Right lung (tissue), 2 donors: ENCODE measurements at regions not wholly inside any gene's neighbourhood (a gene's known extent, or its start where the extent isn't known, plus 50 kb on each side); places are given as distances from the start of the nearest gene placed in this dataset.
A peak's percentile ranks its signal among the peaks of the same experiment; 100 is the strongest.

Source experiments
- DNase-seq, 2 donors: peaks; one replicate each; pipeline ENCODE4 v3.0.0-alpha.2; 2013

DNA sequence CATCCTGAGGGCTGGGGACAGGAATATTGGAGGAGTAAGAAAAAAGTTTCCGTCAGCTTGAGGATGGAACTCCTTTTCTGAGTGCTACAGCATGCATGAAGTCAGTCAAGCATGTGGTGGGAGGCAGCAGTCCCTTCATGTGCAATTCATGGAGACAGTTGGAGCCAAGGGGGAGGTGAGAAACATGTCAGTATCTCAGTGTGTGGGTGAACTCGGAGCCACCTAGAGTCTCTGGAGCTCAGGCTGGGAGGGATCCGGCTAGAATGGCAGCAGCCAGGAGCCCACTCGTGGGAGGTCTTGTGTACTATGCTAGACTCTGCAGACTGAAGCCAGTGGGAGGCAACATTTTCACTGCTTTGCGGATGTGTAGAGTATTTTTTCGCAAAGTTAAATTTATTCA is 60.3 kb downstream of the AVPR1A start:
- no peak for DNase-seq

- DNase-seq: no peak
These were observed 64.7 kb downstream of the AVPR1A start for GRCh38 chr12:63086149-63086915.

DNA sequence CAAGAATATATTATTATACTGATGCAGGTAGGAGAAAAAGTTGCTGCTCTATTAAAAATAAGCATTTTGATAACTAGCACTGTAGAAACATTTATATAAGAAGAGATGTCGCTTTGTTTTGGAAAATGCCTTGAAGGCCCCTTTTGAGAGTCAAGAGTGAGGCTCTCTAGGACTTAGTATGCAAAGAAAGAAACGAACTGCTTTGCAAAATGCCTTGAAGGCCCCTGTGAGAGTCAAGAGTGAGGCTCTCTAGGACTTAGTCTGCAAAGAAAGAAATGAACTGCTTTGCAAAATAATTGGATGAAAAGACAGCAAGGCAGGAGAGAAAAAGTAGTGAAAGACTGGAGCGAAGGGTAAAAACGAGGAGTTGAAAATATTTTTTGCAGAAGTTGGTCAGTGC is 65.9 kb downstream of the AVPR1A start:
- DNase-seq: no peak

GRCh38 chr12:63084501-63084900 is 66.5 kb downstream of the AVPR1A start:
- no peak for DNase-seq

- DNase-seq: no peak
These were observed 68.0 kb downstream of the AVPR1A start for GRCh38 chr12:63083046-63083445.

- no peak for DNase-seq
These were observed 71.1 kb downstream of the AVPR1A start for GRCh38 chr12:63079791-63080502.

DNA sequence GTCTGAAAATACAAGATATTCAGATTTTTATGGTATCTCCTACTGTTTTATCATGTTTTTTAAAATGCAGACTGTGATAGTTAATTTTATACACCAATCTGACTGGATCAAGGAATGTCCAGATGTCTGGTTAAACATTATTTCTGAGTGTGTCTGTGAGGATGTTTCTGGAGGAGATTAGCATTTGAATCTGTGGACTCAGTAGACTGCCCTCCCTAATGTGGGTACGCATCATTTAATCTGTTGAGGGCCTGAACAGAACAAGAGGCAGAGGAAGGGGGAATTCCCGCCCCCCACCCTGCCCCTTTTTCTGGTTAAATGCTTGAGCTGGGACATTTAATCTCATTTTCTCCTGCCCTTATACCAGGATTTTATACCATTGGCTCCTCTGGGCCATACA is 72.1 kb downstream of the AVPR1A start:
- no peak for DNase-seq

GRCh38 chr12:63075376-63076060 is 75.5 kb downstream of the AVPR1A start:
- no peak for DNase-seq

- no peak for DNase-seq
These were observed 80.3 kb downstream of the AVPR1A start for GRCh38 chr12:63070709-63071108.

DNA sequence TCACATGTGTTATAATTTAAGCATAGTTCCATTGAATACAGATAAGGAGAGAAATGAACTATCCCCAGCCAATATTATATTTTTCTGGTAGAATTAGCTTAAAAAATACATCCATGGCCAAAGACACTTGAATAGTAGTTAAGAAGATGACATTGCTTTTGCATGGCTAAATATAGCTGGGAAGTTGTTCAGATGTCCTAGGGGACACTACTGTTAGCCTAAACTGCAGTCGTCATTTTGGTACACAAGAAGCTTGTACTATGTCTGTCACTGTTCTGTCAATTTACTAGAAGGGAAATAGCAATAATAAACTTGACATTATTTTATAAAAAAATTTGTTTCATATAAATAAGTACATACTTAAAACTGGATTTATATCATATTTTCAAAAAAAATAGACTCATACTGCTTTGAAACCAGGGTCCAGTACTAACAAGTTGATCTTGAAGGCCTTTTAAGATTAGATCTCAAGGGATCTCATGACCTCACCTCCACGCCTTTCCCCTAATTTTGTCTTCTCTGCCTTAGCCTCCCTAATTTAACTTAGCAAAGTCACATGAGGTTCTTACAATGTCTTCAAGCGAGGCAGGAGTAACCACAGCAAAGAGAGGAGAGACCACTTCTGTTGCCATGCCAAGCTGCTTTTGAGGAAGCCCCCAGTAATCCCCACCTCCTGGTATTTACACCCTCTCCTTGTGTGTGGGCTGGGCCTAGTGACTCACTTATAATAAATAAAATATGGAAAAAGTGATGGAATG is 81.0 kb downstream of the AVPR1A start:
- DNase-seq: no peak

DNA sequence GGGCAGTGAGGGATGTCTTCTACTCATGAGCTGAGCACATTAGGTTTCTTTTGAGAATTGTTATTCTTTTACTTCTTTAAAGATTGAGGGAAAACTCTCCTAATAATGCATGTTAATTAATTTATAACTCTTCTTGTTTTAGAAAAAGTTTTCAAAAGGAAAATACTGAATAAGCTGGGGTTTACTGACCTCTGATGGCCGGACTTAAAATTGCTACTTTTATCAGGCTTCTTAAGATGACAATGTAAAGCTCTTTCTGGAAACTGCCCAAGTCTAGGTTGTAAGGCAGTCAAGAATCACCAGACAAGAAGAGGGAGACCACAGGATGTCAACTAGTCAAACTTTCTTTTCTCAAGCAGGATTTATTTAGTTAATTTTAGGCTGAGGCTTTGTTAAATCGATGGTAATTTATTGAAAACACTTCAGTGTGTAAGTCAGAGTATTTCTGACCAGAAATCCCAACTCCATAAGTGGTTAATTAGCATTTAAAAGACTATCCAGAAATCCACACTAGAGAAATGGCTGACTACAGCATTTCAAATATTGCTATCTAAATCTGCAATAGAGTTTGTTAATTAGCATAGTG is 82.1 kb downstream of the AVPR1A start:
- DNase-seq: peak; percentile 42 to 48

DNA sequence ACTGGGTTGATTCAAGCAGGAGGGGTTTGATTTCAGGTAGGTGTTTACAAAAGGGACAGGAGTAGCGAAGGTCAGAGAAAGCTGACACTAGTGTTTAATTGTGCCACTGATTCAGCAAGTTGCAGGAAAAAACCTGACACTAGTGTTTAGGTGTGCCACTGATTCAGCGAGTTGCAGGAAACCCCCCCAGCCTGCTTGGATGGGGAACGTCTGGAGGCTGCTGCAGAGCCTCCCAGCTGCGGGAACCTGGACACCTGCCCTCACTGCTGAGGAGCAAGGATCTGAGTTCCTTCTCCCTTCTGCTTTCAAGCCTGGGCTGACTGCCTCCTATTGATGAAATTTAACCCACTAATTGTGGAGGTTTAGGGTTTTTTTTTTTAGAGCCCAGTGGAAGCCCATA is 84.2 kb downstream of the AVPR1A start:
- no peak for DNase-seq

- DNase-seq: no peak
These were observed 84.9 kb downstream of the AVPR1A start for GRCh38 chr12:63066136-63066535.

DNA sequence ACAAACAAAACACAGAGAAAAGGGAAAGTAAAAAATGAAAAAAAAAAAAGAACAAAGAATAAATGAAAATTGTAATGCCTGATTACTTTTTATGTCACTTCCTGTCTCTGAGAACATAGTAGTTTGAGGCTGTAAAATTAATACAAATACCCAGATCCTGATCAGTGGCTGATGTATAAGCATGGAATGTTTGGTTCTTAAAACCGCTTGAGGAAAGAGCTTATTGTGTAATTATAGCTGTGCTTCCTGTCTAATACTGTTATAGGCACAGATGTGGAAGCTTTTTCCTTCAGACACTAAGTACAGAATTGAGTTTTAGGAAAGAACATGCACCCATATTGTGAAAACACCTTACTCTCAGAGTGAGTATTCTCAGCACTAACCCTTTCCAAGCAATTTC is 86.9 kb downstream of the AVPR1A start:
- no peak for DNase-seq

- DNase-seq: no peak
These were observed 94.4 kb downstream of the AVPR1A start for GRCh38 chr12:63056649-63057048.

DNA sequence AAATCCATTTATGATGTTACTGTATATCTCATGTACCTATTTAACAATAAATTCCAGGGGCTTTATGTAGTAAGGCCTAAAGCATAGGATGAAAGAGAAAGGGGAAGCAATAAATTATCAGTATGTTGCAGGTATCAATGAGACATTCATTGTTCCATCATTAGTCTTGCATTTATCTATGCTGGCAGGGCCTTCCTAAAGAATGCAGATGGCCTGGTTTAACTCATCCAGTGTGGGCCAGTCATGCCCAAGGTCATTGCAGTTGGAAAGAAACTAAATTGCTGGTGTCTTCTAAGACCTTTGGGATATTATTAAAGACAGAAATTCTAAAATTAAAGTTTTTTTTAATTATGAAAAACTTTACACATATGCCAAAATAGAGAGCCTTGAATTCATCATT is 98.3 kb downstream of the AVPR1A start:
- DNase-seq: no peak

GRCh38 chr12:63047146-63047545 is 103.9 kb downstream of the AVPR1A start:
- no peak for DNase-seq

DNA sequence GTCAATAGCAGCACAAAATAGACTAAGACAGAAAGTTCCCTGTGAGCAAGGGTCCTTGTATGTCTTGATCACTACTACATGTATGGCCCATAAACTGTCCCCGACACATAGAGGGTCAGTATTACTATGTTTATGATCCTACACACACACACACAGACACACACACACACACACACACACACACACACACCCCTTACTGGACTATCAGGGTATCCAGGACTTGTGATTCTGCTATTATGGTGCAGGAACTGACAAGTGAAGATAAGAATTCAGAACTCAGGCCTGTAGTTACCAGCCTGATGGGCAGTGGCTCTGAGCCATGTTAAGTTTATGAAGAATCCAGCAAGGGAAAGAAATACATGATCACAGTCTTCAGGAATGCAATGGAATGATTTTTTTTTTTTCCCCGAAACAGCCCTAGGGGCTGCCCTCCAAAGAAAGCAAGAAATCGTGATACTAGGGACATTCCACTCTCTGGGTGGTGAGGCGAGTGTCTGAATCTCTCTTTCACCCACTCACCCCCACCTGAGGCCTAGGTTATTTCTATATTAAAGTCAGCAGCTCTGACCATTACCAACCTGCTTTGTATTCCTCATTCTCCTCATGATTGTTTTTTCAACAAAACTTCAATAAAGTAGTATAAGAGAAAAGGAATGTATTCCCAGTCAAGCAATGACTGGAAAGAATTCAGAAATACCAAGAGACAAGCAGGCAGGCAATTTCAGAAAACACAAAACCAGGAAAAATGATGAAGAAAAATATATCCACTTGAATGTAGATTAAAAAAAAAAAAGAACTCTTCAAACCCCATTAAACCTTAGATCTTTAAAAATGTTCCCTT is 105.8 kb downstream of the AVPR1A start:
- no peak for DNase-seq

DNA sequence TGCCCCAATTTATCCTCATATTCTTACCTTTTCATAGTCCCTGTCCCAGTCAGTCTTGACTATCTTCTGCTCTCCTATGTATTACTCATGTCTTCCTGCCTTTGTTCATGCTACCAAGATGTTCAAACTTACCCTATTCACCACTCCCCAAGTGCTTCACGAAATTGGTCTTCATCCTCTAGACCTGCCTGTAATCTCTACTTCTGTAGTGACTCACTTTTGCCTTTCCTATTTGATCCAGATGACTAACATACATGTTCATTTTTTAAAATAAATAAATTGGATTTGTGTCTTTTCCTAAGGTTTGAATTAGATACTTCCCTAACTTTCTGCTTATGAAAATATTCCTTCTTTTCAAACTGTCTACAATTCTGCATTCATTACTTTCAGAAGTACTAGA is 107.7 kb upstream of the PPM1H start:
- no peak for DNase-seq

DNA sequence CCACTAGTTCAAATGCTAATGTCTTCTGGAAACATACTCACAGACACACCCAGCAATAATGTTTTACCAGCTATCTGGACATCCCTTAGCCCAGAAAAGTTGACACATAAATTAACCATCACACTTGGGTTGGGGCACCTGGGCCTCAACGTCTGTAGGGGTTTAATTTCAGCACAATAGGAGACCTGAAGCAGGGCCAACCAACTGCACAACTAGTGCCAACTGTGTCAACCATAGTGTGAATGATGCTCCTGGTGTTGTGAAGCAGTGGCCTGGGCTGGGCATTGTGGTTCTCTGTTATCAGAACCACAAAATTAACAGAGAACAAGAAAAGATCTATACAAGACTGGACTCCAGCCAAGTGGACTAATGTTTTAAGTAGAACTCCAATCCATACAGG is 106.7 kb upstream of the PPM1H start:
- no peak for DNase-seq
